ENCODE measurements at regions not wholly inside any gene's neighbourhood (a gene's known extent, or its start where the extent isn't known, plus 50 kb on each side); places are given as distances from the start of the nearest gene placed in this dataset.

DNA sequence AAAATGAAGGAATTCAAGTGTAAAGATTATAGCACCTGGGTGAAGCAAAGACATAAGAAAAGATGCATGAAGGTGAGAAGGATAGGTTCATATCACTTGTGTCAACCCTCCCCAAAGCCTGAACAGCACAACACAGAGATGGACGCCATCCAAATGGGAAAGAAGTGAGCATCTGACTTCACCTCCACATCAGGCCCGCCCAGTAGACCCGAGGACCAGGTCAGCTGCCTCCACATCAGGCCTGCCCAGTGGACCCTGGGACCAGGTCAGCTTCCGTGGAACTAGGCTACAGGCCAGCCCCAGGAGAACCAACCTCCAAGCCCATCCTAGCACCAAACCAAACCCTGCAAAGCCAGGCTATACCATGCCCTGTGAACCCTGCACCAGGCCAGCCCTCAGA, 862.9 kb downstream of the UQCRFS1 start:
- H4K91ac ChIP-seq (ENCODE audit: insufficient read length, low read depth, low read length): no peak overlapping the region
- H3K4me3 Mint-ChIP-seq: no peak overlapping the region

More for the DNA sequence above, 862.9 kb downstream of the UQCRFS1 start:
- no peak overlapping the region for H4K5ac ChIP-seq (ENCODE audit: insufficient read length, low read depth, low read length)
- no peaks in the 10 kb centered on the region for H4K20me1 ChIP-seq (ENCODE audit: control insufficient read depth, insufficient read depth, insufficient read length)
- WGBS (ENCODE audit: extremely low coverage, insufficient read length, low lambda C conversion rate): no CpG with 5 or more reads among the region's 4 CpGs
- H2AFZ ChIP-seq (ENCODE audit: low read length): no peak overlapping the region
- H3K23me2 ChIP-seq (ENCODE audit: insufficient read length, low read depth, low read length, poor library complexity, severe bottlenecking): no peaks in the 10 kb centered on the region
- H3K27ac ChIP-seq (ENCODE audit: insufficient read length, low read depth, low read length): no peak overlapping the region
- TF ChIP-seq, protein P1, sequence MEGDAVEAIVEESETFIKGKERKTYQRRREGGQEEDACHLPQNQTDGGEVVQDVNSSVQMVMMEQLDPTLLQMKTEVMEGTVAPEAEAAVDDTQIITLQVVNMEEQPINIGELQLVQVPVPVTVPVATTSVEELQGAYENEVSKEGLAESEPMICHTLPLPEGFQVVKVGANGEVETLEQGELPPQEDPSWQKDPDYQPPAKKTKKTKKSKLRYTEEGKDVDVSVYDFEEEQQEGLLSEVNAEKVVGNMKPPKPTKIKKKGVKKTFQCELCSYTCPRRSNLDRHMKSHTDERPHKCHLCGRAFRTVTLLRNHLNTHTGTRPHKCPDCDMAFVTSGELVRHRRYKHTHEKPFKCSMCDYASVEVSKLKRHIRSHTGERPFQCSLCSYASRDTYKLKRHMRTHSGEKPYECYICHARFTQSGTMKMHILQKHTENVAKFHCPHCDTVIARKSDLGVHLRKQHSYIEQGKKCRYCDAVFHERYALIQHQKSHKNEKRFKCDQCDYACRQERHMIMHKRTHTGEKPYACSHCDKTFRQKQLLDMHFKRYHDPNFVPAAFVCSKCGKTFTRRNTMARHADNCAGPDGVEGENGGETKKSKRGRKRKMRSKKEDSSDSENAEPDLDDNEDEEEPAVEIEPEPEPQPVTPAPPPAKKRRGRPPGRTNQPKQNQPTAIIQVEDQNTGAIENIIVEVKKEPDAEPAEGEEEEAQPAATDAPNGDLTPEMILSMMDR (conservative IDR thresholded peaks at IDR 0.05): no peak
- no peak overlapping the region for H2BK20ac ChIP-seq (ENCODE audit: low read depth, low read length, poor library complexity, severe bottlenecking)
- no peaks in the 10 kb centered on the region for H3K79me2 ChIP-seq (ENCODE audit: insufficient read depth, low read length)
- no peaks in the 10 kb centered on the region for H3K27me3 ChIP-seq (ENCODE audit: insufficient read depth, low read length)
- H3K4ac ChIP-seq (ENCODE audit: low read depth, low read length): no peak overlapping the region
- no peaks in the 10 kb centered on the region for H3K4me1 ChIP-seq (ENCODE audit: insufficient read depth, low read length)
- Mint-ChIP-seq H3K4me1 (peaks cover 4 to 6% of the 10 kb centered on the region in 2 experiments; a peak in 3 of 4 replicates), H3K27me3 (ENCODE audit: low read depth) (no peaks in the 10 kb centered on the region), H3K36me3 (ENCODE audit: insufficient read depth in 1 of 3, low read depth in 3 of 3) (peaks cover 0 to 15% (median 6%) of the 10 kb centered on the region in 3 experiments; a peak in 5 of 7 replicates), H3K27ac (no peak overlapping the region), H3K9me3 (peaks cover 8 to 15% of the 10 kb centered on the region in 2 experiments; a peak in 4 of 5 replicates)
- H3K23ac ChIP-seq (ENCODE audit: insufficient read length, low read depth, low read length): no peak overlapping the region
- no peak overlapping the region for H3K9ac ChIP-seq (ENCODE audit: extremely low read depth, insufficient read length, low read length)
- H3K4me2 ChIP-seq (ENCODE audit: insufficient read depth, insufficient read length, low read length): no peak overlapping the region
- no peak overlapping the region for H3K56ac ChIP-seq (ENCODE audit: insufficient read length, low read depth, low read length)
- H4K8ac ChIP-seq (replicated peaks; ENCODE audit: insufficient read length, low read depth, low read length): no peak overlapping the region
- no peak overlapping the region for H2AK5ac ChIP-seq (ENCODE audit: insufficient read length, low read length)
- H2BK15ac ChIP-seq (ENCODE audit: low read depth, low read length): no peak overlapping the region
- DNase-seq: no peak
- no peak overlapping the region for H2BK12ac ChIP-seq (ENCODE audit: insufficient read length, low read depth, low read length)
- H2BK5ac ChIP-seq (ENCODE audit: insufficient read length, low read length): no peak overlapping the region
- no peaks in the 10 kb centered on the region for H3K9me3 ChIP-seq (ENCODE audit: control insufficient read depth, low read depth, low read length)
- H3K79me1 ChIP-seq (ENCODE audit: insufficient read depth, low read depth, low read length, poor library complexity, severe bottlenecking): no peaks in the 10 kb centered on the region
- H3T11ph ChIP-seq (ENCODE audit: low read length): no peak overlapping the region
- no peak overlapping the region for H3K18ac ChIP-seq (ENCODE audit: insufficient read length, low read depth, low read length)
- no peak overlapping the region for H2BK120ac ChIP-seq (ENCODE audit: low read depth, low read length, poor library complexity, severe bottlenecking)
- H3K14ac ChIP-seq (ENCODE audit: insufficient read depth, low read length): no peak overlapping the region
